Progenitor cell of endocrine pancreas (in vitro differentiated cells): ENCODE measurements at regions not wholly inside any gene's neighbourhood (a gene's known extent, or its start where the extent isn't known, plus 50 kb on each side); places are given as distances from the start of the nearest gene placed in this dataset.

Source experiments
- DNase-seq: peaks from one replicate; pipeline ENCODE4 v3.0.0; 2021; ENCODE audit warnings: low spot score; ENCODE audit not compliant: unreplicated experiment
- H3K27ac Mint-ChIP-seq: 2 replicates; pipeline ENCODE4 v1.8.0; 2021; ENCODE audit warnings: mild to moderate bottlenecking, moderate library complexity, mixed read lengths
- H3K27me3 Mint-ChIP-seq: 2 replicates; pipeline ENCODE4 v1.8.0; 2021; ENCODE audit warnings: mixed read lengths
- H3K36me3 Mint-ChIP-seq: 2 replicates; pipeline ENCODE4 v1.8.0; 2022; ENCODE audit warnings: mixed read lengths; ENCODE audit not compliant: insufficient read depth
- H3K4me1 Mint-ChIP-seq: 2 replicates; pipeline ENCODE4 v1.8.0; 2021; ENCODE audit warnings: low read depth, mixed read lengths
- H3K4me3 Mint-ChIP-seq: 2 replicates; pipeline ENCODE4 v1.8.0; 2021; ENCODE audit warnings: low read depth, mild to moderate bottlenecking, moderate library complexity, mixed read lengths
- H3K9me3 Mint-ChIP-seq: 2 replicates; pipeline ENCODE4 v1.8.0; 2021; ENCODE audit warnings: low read depth, mixed read lengths
- CTCF ChIP-seq: fragments of 200-600 bp; sonication (generic); IDR thresholded peaks from one replicate; pipeline ENCODE4 v1.5.0; 2021; ENCODE audit warnings: antibody characterized with exemption, mild to moderate bottlenecking; ENCODE audit not compliant: unreplicated experiment

GRCh38 chr18:66759050-66759828 is 155.3 kb upstream of the CDH19 start:
- no peaks in the 10 kb centered on the region for H3K36me3 Mint-ChIP-seq
- TF ChIP-seq CTCF: no peak
- no peaks in the 10 kb centered on the region for H3K27me3 Mint-ChIP-seq
- no peak overlapping the region for H3K4me3 Mint-ChIP-seq
- no peaks in the 10 kb centered on the region for H3K9me3 Mint-ChIP-seq
- H3K27ac Mint-ChIP-seq: no peak overlapping the region
- no peak for DNase-seq
- no peaks in the 10 kb centered on the region for H3K4me1 Mint-ChIP-seq

- Mint-ChIP-seq H3K9me3 (no peaks in the 10 kb centered on the region), H3K36me3 (no peaks in the 10 kb centered on the region), H3K4me1 (no peaks in the 10 kb centered on the region), H3K27me3 (no peaks in the 10 kb centered on the region), H3K27ac (no peak overlapping the region), H3K4me3 (no peak overlapping the region)
- TF ChIP-seq CTCF: no peak
- DNase-seq: no peak
Observed at GRCh38 chr18:66757946-66758345, 154.1 kb upstream of the CDH19 start.

DNA sequence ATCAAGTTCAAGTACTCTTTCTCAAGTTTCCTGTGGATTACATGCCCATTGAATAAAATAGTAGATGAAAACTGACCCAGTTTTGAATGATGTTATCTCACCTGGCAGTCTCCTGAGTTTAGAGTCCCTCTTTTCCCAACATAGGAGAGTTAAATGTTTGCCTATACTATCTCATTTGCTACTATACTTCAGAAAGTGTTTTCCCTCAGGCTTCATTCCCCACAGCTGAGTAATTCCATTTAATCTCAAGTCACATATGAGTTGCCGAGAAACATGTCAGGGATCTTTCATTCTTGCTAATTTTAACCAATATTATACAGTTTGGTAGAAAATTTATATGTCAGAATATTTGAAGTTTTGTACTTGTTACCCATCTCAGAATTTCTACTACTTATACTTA is 150.4 kb upstream of the CDH19 start:
- Mint-ChIP-seq H3K9me3 (no peaks in the 10 kb centered on the region), H3K4me3 (no peak overlapping the region)
- no peak for TF ChIP-seq CTCF

GRCh38 chr18:66752733-66753132 is 148.8 kb upstream of the CDH19 start:
- Mint-ChIP-seq H3K27me3 (no peaks in the 10 kb centered on the region), H3K4me3 (no peak overlapping the region), H3K4me1 (no peaks in the 10 kb centered on the region), H3K36me3 (no peaks in the 10 kb centered on the region), H3K9me3 (no peaks in the 10 kb centered on the region), H3K27ac (no peak overlapping the region)
- TF ChIP-seq CTCF: no peak
- DNase-seq: no peak

More for the DNA sequence above, 150.4 kb upstream of the CDH19 start:
- no peak overlapping the region for H3K27ac Mint-ChIP-seq
- no peaks in the 10 kb centered on the region for H3K27me3 Mint-ChIP-seq
- H3K36me3 Mint-ChIP-seq: no peaks in the 10 kb centered on the region
- no peak for DNase-seq
- no peaks in the 10 kb centered on the region for H3K4me1 Mint-ChIP-seq

DNA sequence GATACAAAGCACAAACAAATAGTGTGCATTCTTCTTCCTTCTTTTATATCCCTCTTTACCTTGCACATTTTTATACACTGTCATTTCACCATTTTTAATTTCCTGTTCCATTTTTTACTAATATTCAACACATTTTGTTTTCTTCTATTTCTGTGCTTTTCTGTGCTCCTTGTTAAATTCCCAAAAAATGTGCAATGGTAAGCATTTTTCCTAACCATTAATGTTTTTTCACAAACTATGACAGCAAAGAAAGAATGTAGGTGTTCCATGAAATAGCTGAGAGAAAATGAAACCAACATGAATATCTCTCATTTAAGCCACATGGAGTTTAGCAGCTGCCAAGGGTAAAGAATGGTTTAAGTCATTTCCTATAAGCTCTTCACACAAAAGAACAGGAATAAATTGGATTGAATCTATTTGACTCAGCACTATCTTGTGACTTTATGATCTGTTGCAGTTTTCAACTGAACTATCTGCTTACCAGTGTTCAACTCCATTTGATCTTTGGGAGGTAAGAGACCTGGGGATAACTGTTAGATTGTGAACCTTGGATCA is 145.7 kb upstream of the CDH19 start:
- Mint-ChIP-seq H3K27ac (no peak overlapping the region), H3K4me3 (no peak overlapping the region), H3K36me3 (no peaks in the 10 kb centered on the region), H3K4me1 (no peaks in the 10 kb centered on the region), H3K9me3 (no peaks in the 10 kb centered on the region), H3K27me3 (no peaks in the 10 kb centered on the region)
- DNase-seq: no peak
- no peak for TF ChIP-seq CTCF
